GM13977 (cell line): ENCODE measurements at regions not wholly inside any gene's neighbourhood (a gene's known extent, or its start where the extent isn't known, plus 50 kb on each side); places are given as distances from the start of the nearest gene placed in this dataset.

Experiments
- DNase-seq: peaks from one replicate; pipeline ENCODE4 v3.0.0; 2012; ENCODE audit warnings: low spot score
- in situ Hi-C: fragments of 300-500 bp; cut with MboI; formaldehyde crosslinking; loops from one replicate; pipeline ENCODE4 v1.12.0; 2022; ENCODE audit warnings: low sequenced_read_pairs, low pct_unique_long_range_greater_than_20kb, mixed read lengths, inconsistent platforms; ENCODE audit not compliant: unreplicated experiment
- TF ChIP-seq, protein P1 (sequence below): IDR thresholded peaks from 2 replicates; pipeline ENCODE4 v1.5.1; 2012; ENCODE audit warnings: mild to moderate bottlenecking, control low read depth; ENCODE audit not compliant: insufficient read depth; ENCODE audit errors: extremely low read depth, missing control alignments

DNA sequence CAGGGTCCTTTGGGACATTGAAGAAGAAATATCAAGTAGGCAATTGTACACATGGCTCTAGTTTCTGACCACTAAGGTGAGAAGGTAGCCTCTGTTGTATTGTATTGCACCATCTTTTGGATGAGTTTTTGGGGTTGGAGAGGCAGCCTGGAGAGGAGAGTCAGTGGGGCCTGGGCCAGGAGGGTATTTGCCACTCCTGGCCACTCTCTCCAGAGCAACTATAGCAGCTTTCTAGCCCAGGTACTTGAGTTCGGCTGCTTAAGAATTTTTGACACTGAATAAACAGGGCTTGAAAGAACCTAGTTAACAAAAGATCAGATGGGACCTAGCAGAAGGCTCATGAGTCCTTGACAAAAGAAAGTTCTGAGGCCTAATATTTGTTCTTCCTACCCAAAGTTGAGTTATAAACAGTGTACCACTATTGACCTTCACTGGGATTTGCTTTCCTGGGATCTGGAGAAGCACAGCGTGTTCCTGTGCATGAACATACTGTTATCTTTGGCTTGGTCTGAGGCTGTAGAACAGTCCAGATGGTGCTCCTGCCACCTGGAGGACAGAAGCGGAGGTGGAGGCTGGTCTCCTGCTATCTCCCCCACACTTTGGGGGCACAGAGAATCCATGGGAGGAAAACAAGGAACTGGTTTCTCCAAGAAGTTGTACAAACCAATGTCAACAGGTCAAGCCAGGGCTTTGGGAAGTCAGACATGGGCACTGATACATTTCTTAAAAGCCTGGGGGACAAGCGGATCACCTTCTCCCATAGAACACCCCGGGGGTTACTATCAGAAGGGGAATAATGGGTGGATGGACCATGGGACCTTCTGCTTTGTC is 110.4 kb upstream of the LIFR start:
- in situ Hi-C loops = no loop called here

DNA sequence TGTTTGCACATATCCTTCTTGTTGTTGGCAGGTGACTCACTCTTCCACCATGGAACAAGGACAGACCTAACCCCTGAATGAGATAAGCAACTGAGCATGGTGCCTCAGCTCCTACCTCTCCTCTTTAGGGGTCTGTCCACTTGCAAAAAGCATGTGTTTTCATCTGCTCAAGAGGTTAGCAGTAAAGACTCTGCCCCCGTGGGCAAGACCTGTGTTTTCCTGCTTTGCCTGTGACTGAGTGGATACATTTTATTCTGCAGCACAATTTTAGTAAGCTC is 111.0 kb upstream of the LIFR start:
- in situ Hi-C loops = no loop called here
- DNase-seq = no peak
- TF ChIP-seq, protein P1, sequence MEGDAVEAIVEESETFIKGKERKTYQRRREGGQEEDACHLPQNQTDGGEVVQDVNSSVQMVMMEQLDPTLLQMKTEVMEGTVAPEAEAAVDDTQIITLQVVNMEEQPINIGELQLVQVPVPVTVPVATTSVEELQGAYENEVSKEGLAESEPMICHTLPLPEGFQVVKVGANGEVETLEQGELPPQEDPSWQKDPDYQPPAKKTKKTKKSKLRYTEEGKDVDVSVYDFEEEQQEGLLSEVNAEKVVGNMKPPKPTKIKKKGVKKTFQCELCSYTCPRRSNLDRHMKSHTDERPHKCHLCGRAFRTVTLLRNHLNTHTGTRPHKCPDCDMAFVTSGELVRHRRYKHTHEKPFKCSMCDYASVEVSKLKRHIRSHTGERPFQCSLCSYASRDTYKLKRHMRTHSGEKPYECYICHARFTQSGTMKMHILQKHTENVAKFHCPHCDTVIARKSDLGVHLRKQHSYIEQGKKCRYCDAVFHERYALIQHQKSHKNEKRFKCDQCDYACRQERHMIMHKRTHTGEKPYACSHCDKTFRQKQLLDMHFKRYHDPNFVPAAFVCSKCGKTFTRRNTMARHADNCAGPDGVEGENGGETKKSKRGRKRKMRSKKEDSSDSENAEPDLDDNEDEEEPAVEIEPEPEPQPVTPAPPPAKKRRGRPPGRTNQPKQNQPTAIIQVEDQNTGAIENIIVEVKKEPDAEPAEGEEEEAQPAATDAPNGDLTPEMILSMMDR = no peak

More for the DNA sequence above, 110.4 kb upstream of the LIFR start:
- TF ChIP-seq, protein P1 = peak; percentile 29
- no peak for DNase-seq

GRCh38 chr5:38669361-38669880 is 113.0 kb upstream of the LIFR start:
- in situ Hi-C loops = no loop called here
- TF ChIP-seq, protein P1 = no peak
- DNase-seq = no peak

GRCh38 chr5:38670066-38670465 is 113.6 kb upstream of the LIFR start:
- DNase-seq = no peak
- in situ Hi-C loops = no loop called here
- TF ChIP-seq, protein P1 = no peak

GRCh38 chr5:38670878-38671277 is 114.4 kb upstream of the LIFR start:
- in situ Hi-C loops = no loop called here
- no peak for DNase-seq
- TF ChIP-seq, protein P1 = no peak

DNA sequence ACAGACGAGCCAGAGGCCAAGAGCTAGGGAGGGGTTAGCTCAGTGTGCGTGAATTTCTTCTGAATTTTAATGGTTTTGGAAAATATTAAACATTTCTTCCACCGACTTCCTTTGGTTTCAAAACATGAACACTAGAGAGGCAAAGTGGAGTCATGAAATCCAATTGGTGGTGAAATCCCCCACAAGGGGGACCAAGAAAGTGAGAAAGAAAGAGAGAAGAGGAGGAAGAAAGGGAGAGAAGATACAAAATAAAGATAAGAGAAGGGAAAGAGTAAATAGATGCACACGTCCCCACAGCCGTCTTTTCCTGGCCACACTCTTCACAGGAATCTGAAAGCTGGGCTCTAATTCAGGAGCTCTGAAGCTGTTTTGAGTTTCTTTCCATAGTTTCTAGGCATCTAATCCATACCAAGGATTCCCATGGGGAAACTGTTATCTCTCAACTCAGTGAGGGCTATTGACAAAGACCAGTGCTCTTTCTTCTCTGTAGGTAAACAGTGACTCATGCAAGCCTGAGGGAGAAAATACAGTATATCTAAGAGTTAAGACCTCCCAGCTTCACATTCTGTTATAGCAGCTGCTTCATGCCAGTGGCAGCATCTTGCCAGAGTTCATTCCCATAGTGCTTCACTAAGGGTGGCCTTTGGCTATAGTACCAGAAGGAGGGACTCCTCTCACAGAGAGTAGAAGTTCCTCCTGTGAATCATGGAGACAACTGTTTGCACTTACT is 115.8 kb upstream of the LIFR start:
- TF ChIP-seq, protein P1 = no peak
- no peak for DNase-seq
- in situ Hi-C loops = no loop called here
